HL-60 (cell line): ENCODE measurements at regions not wholly inside any gene's neighbourhood (a gene's known extent, or its start where the extent isn't known, plus 50 kb on each side); places are given as distances from the start of the nearest gene placed in this dataset.

ENCODE experiments used
- POLR2AphosphoS5 ChIP-seq: IDR thresholded peaks from 2 replicates; pipeline ENCODE4 v1.6.1; 2012; ENCODE audit warnings: low read depth
- TF ChIP-seq, protein P1 (sequence below): IDR thresholded peaks from one replicate; pipeline ENCODE4 v1.5.1; 2011; ENCODE audit warnings: low read length, control low read depth, inconsistent platforms; ENCODE audit not compliant: insufficient read depth
- TF ChIP-seq, protein P2 (sequence below): IDR thresholded peaks from 2 replicates; pipeline ENCODE4 v1.6.1; 2012; ENCODE audit warnings: low read depth; ENCODE audit not compliant: insufficient replicate concordance

DNA sequence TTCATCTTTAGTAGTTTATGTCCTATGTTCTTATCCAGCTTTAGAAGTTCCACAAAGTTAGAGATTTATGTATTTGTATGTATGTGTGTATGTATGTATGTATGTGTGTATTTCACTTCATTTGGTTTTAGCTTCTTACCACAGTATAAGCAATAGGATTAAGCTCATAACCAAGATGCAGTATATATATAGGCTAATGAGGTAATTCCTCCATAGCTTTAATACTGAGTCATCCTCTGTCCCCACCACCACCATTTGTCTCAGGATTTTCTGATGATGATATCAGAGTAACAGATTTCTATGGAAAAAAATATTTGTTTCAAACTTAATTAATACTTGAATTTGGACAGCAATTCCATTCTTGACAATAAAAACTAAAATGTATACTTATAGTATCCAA is 159.2 kb downstream of the SOX11 start:
- TF ChIP-seq, protein P1, sequence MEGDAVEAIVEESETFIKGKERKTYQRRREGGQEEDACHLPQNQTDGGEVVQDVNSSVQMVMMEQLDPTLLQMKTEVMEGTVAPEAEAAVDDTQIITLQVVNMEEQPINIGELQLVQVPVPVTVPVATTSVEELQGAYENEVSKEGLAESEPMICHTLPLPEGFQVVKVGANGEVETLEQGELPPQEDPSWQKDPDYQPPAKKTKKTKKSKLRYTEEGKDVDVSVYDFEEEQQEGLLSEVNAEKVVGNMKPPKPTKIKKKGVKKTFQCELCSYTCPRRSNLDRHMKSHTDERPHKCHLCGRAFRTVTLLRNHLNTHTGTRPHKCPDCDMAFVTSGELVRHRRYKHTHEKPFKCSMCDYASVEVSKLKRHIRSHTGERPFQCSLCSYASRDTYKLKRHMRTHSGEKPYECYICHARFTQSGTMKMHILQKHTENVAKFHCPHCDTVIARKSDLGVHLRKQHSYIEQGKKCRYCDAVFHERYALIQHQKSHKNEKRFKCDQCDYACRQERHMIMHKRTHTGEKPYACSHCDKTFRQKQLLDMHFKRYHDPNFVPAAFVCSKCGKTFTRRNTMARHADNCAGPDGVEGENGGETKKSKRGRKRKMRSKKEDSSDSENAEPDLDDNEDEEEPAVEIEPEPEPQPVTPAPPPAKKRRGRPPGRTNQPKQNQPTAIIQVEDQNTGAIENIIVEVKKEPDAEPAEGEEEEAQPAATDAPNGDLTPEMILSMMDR, result no peak
- TF ChIP-seq, protein P2, sequence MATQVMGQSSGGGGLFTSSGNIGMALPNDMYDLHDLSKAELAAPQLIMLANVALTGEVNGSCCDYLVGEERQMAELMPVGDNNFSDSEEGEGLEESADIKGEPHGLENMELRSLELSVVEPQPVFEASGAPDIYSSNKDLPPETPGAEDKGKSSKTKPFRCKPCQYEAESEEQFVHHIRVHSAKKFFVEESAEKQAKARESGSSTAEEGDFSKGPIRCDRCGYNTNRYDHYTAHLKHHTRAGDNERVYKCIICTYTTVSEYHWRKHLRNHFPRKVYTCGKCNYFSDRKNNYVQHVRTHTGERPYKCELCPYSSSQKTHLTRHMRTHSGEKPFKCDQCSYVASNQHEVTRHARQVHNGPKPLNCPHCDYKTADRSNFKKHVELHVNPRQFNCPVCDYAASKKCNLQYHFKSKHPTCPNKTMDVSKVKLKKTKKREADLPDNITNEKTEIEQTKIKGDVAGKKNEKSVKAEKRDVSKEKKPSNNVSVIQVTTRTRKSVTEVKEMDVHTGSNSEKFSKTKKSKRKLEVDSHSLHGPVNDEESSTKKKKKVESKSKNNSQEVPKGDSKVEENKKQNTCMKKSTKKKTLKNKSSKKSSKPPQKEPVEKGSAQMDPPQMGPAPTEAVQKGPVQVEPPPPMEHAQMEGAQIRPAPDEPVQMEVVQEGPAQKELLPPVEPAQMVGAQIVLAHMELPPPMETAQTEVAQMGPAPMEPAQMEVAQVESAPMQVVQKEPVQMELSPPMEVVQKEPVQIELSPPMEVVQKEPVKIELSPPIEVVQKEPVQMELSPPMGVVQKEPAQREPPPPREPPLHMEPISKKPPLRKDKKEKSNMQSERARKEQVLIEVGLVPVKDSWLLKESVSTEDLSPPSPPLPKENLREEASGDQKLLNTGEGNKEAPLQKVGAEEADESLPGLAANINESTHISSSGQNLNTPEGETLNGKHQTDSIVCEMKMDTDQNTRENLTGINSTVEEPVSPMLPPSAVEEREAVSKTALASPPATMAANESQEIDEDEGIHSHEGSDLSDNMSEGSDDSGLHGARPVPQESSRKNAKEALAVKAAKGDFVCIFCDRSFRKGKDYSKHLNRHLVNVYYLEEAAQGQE, result no peak
- no peak for TF ChIP-seq POLR2AphosphoS5
